Neural progenitor cell (in vitro differentiated cells): ENCODE measurements at regions not wholly inside any gene's neighbourhood (a gene's known extent, or its start where the extent isn't known, plus 50 kb on each side); places are given as distances from the start of the nearest gene placed in this dataset.
"Not testable (repeated sequence)": the region's sequence is repeated elsewhere in the genome, so short reads cannot be mapped to it uniquely, and the experiment has no call there.

ENCODE experiments used
- DNase-seq: peaks from one replicate; pipeline ENCODE4 v3.0.0-alpha.2; 2016; ENCODE audit warnings: low spot score
- H2AFZ ChIP-seq: fragments of 200-600 bp; sonication (generic); replicated peaks from 2 replicates; pipeline ENCODE4 v1.6.1; 2016; ENCODE audit warnings: antibody characterized with exemption
- H3F3A ChIP-seq: fragments of 200-600 bp; sonication (generic); 2 replicates; pipeline ENCODE4 v1.6.1; 2016; ENCODE audit warnings: antibody characterized with exemption, low read depth
- H3K27ac ChIP-seq: fragments of 200-600 bp; sonication (generic); 2 replicates; pipeline ENCODE4 v1.5.1; 2016; ENCODE audit warnings: mild to moderate bottlenecking
- H3K27me3 ChIP-seq: fragments of 200-600 bp; sonication (generic); 2 replicates; pipeline ENCODE4 v1.6.1; 2016; ENCODE audit warnings: mild to moderate bottlenecking, moderate library complexity
- H3K36me3 ChIP-seq: fragments of 200-600 bp; sonication (generic); 2 replicates; pipeline ENCODE4 v1.5.1; 2016
- H3K4me1 ChIP-seq: fragments of 200-600 bp; sonication (generic); 2 replicates; pipeline ENCODE4 v1.6.1; 2016; ENCODE audit warnings: mixed run types
- H3K4me2 ChIP-seq: fragments of 200-600 bp; sonication (generic); 2 replicates; pipeline ENCODE4 v1.6.1; 2016
- H3K4me3 ChIP-seq: fragments of 200-600 bp; sonication (generic); 2 replicates; pipeline ENCODE4 v1.5.1; 2016
- H3K79me2 ChIP-seq: fragments of 200-600 bp; sonication (generic); 2 replicates; pipeline ENCODE4 v1.6.1; 2016; ENCODE audit warnings: low read depth
- H3K9ac ChIP-seq: fragments of 200-600 bp; sonication (generic); 2 replicates; pipeline ENCODE4 v1.6.1; 2016
- H3K9me3 ChIP-seq: fragments of 200-600 bp; sonication (generic); 2 replicates; pipeline ENCODE4 v1.5.1; 2016; ENCODE audit warnings: low read depth
- H4K20me1 ChIP-seq: fragments of 200-600 bp; sonication (generic); 2 replicates; pipeline ENCODE4 v1.6.1; 2016; ENCODE audit warnings: low read depth
- H3K27ac Mint-ChIP-seq: 3 replicates; pipeline ENCODE4 v1.8.0; 2021; ENCODE audit warnings: mixed read lengths
- H3K27me3 Mint-ChIP-seq: 2 replicates; pipeline ENCODE4 v1.8.0; 2022; ENCODE audit warnings: low read depth, mild to moderate bottlenecking, inconsistent platforms, moderate library complexity, mixed read lengths; ENCODE audit not compliant: insufficient read depth
- H3K36me3 Mint-ChIP-seq: 3 replicates; pipeline ENCODE4 v1.8.0; 2021; ENCODE audit warnings: mixed read lengths
- H3K4me1 Mint-ChIP-seq: 3 replicates; pipeline ENCODE4 v1.8.0; 2021; ENCODE audit warnings: mixed read lengths
- H3K4me3 Mint-ChIP-seq: 3 replicates; pipeline ENCODE4 v1.8.0; 2021; ENCODE audit warnings: mild to moderate bottlenecking, moderate library complexity, mixed read lengths
- H3K9me3 Mint-ChIP-seq: 3 replicates; pipeline ENCODE4 v1.8.0; 2020; ENCODE audit warnings: mixed read lengths
- EZH2 ChIP-seq: fragments of 200-600 bp; sonication (generic); IDR thresholded peaks from 2 replicates; pipeline ENCODE4 v1.6.1; 2017; ENCODE audit warnings: antibody characterized with exemption, mild to moderate bottlenecking, moderate library complexity
- EZH2phosphoT487 ChIP-seq: fragments of 200-600 bp; sonication (generic); IDR thresholded peaks from 2 replicates; pipeline ENCODE4 v1.6.1; 2017; ENCODE audit warnings: antibody characterized with exemption
- TF ChIP-seq, protein P1 (sequence below): fragments of 200-600 bp; sonication (generic); IDR thresholded peaks from 2 replicates; pipeline ENCODE4 v1.5.1; 2017; ENCODE audit warnings: antibody characterized with exemption, mild to moderate bottlenecking

DNA sequence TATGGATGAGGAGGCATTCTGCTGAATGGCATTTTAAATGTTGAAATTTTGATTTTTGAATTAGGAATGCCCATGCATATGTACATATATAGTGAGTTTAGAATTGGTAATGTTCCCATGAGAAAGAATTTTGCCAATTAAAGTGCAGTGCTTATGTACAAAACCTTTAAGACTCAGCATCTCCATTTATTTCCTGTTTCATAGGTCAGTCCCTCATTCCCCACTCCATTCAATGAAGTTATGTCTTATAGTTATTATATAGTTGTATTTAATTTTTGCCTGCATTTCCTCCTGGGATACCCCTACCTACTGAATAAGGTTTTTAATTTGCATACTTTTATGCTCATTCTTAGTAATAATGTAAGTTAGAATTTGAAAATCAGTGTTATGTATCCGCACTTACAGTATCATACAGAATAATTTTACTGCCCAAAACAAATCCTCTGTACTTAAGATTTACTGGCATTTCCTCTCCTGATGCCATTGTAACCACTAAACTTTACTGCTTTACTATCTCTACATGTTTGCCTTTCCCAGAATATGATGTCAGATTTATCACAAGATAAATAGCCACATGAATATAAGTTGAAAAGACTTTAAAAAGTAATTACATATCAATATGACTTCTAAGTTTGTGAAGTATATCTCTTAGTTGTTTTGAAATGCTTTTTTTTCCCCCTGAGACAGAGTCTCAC is 389.1 kb upstream of the NDN start:
- H3K27me3 Mint-ChIP-seq, result no peaks in the 10 kb centered on the region
- Histone ChIP-seq H3K4me3 (no peak overlapping the region), H3K4me2 (no peak overlapping the region), H3K9ac (no peak overlapping the region), H3K9me3 (peaks cover 4% of the 10 kb centered on the region), H3K36me3 (no peaks in the 10 kb centered on the region), H2AFZ (no peak overlapping the region), H3K27me3 (no peaks in the 10 kb centered on the region), H4K20me1 (no peaks in the 10 kb centered on the region), H3F3A (no peaks in the 10 kb centered on the region), H3K79me2 (no peaks in the 10 kb centered on the region), H3K27ac (no peak overlapping the region), H3K4me1 (no peaks in the 10 kb centered on the region)
- H3K27ac Mint-ChIP-seq, result no peak overlapping the region
- H3K36me3 Mint-ChIP-seq, result peaks cover 2% of the 10 kb centered on the region
- no peak overlapping the region for H3K4me3 Mint-ChIP-seq
- DNase-seq, result no peak
- H3K4me1 Mint-ChIP-seq, result no peaks in the 10 kb centered on the region
- H3K9me3 Mint-ChIP-seq, result peaks cover 14% of the 10 kb centered on the region
- TF ChIP-seq, protein P1, sequence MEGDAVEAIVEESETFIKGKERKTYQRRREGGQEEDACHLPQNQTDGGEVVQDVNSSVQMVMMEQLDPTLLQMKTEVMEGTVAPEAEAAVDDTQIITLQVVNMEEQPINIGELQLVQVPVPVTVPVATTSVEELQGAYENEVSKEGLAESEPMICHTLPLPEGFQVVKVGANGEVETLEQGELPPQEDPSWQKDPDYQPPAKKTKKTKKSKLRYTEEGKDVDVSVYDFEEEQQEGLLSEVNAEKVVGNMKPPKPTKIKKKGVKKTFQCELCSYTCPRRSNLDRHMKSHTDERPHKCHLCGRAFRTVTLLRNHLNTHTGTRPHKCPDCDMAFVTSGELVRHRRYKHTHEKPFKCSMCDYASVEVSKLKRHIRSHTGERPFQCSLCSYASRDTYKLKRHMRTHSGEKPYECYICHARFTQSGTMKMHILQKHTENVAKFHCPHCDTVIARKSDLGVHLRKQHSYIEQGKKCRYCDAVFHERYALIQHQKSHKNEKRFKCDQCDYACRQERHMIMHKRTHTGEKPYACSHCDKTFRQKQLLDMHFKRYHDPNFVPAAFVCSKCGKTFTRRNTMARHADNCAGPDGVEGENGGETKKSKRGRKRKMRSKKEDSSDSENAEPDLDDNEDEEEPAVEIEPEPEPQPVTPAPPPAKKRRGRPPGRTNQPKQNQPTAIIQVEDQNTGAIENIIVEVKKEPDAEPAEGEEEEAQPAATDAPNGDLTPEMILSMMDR, result no peak
- TF ChIP-seq EZH2phosphoT487 (no peak), EZH2 (no peak)

DNA sequence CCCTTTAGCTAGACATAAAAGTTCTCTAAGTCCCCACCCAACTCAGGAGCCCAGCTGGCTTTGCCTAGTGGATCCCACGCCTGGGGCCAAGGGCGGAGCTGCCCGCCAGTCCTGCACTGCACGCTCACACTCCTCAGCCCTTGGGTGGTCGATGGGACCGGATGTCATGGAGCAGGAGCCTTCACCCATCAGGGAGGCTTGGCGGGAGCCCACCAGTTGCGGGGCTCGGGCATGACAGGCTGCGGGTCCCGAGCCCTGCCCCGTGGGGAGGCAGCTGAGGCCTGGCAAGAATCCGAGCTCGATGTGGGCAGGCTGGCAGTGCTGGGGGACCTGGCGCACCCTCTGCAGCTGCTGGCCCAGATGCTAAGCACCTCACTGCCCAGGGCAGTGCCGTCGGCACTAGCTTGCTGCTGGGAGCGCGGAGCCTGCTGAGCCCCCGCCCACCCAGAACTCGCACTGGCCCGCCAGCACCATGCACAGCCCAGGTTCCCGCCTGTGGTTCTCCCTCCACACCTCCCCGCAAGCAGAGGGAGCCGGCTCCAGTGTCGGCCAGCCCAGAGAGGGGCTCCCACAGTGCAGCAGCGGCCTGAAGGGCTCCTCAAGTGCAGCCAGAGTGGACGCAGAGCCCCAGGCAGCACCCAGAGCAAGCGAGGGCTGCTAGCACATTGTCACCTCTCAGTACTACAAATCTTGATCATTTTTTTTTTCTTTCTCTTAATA is 391.4 kb upstream of the NDN start:
- DNase-seq, result no peak
- H3K9me3 ChIP-seq, result peaks cover 4% of the 10 kb centered on the region
- Mint-ChIP-seq H3K27ac (no peak overlapping the region), H3K4me1 (no peaks in the 10 kb centered on the region), H3K36me3 (peaks cover 2% of the 10 kb centered on the region), H3K9me3 (peaks cover 14% of the 10 kb centered on the region), H3K4me3 (no peak overlapping the region), H3K27me3 (no peaks in the 10 kb centered on the region)
- no peak overlapping the region for H3K4me2 ChIP-seq
- H3K27me3 ChIP-seq, result no peaks in the 10 kb centered on the region
- H3K79me2 ChIP-seq, result no peaks in the 10 kb centered on the region
- no peak overlapping the region for H3K4me3 ChIP-seq
- no peaks in the 10 kb centered on the region for H3F3A ChIP-seq
- no peak overlapping the region for H3K27ac ChIP-seq
- no peaks in the 10 kb centered on the region for H4K20me1 ChIP-seq
- H3K36me3 ChIP-seq, result no peaks in the 10 kb centered on the region
- TF ChIP-seq EZH2phosphoT487, result no peak
- no peak for TF ChIP-seq EZH2
- TF ChIP-seq, protein P1, result no peak
- H3K4me1 ChIP-seq, result no peaks in the 10 kb centered on the region
- H3K9ac ChIP-seq, result no peak overlapping the region
- H2AFZ ChIP-seq, result no peak overlapping the region

DNA sequence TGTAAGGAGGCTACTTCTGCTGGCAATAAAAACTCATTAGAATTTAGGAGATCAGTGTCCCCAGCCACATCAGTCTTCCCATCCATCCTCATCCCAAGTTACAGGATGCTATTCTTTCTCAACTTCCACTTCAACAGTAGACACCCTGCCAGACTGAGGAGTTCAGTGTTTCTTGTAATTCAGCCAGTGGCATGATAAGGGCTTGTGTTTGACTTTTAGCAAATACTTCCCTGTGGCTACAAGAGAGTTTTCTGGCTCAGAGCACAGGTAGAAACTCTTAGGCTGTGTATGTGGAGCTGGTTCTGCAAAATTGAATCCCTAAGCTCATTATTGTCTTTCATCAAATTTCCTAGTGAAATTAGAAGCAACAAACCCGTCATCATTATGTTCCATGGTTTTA is 401.8 kb upstream of the NDN start:
- not testable (repeated sequence) for H3K79me2 ChIP-seq, H3K27ac Mint-ChIP-seq, H2AFZ ChIP-seq, H3K36me3 ChIP-seq, H3K4me3 Mint-ChIP-seq, H3K4me1 ChIP-seq, H3K9me3 ChIP-seq, H3K27me3 ChIP-seq, H3K9ac ChIP-seq, H3K4me2 ChIP-seq, H3K36me3 Mint-ChIP-seq, H3K4me3 ChIP-seq, H3F3A ChIP-seq, H3K4me1 Mint-ChIP-seq, H4K20me1 ChIP-seq, H3K27ac ChIP-seq, H3K27me3 Mint-ChIP-seq, DNase-seq
- peaks cover 38% of the 10 kb centered on the region for H3K9me3 Mint-ChIP-seq

DNA sequence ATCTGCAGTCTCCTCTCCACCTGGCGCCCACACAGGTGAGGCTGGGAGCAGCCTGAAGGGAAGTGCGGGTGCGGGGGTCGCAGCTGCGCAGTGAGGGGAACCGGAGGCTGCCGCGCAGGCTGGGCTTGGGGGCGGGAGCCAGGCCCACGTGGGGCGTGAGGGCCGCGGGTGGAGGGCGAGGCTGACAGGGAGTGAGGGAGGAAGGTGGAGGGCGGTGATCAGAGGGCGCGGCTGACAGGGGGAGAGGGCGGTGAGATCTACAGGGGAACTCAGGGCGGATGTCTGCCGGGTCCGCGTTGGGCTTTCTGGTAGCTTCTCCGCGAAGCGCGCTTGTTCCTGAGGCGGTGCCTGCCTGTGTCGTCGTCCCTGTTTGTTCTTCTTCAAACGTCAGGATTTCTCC is 414.4 kb upstream of the NDN start:
- not testable (repeated sequence) for H3K9ac ChIP-seq, H3K27me3 Mint-ChIP-seq, H3K79me2 ChIP-seq, H3K27ac ChIP-seq, H4K20me1 ChIP-seq, H3K27me3 ChIP-seq, H3K4me1 Mint-ChIP-seq, H2AFZ ChIP-seq, H3K9me3 Mint-ChIP-seq, H3K9me3 ChIP-seq, H3K4me3 ChIP-seq, H3K4me3 Mint-ChIP-seq, H3K4me1 ChIP-seq, H3F3A ChIP-seq, H3K36me3 ChIP-seq, H3K36me3 Mint-ChIP-seq, H3K27ac Mint-ChIP-seq
- peak overlapping the region; percentile 31 for H3K4me2 ChIP-seq
- DNase-seq, result peak; percentile 22

- not testable (repeated sequence) for H3K36me3 ChIP-seq, H4K20me1 ChIP-seq, H2AFZ ChIP-seq, H3K4me1 ChIP-seq, DNase-seq, H3K9me3 ChIP-seq, H3K4me3 ChIP-seq, H3K27ac Mint-ChIP-seq, H3K4me2 ChIP-seq, H3F3A ChIP-seq, H3K79me2 ChIP-seq, H3K4me1 Mint-ChIP-seq, H3K27me3 Mint-ChIP-seq, H3K4me3 Mint-ChIP-seq, H3K27me3 ChIP-seq, H3K27ac ChIP-seq, H3K9me3 Mint-ChIP-seq, H3K36me3 Mint-ChIP-seq, H3K9ac ChIP-seq
Observed at GRCh38 chr15:24107524-24107923, 420.4 kb upstream of the NDN start.

- H3K4me3 ChIP-seq, H3K36me3 ChIP-seq, H3K27ac ChIP-seq, H3K4me1 ChIP-seq, H3K4me2 ChIP-seq, H3K27me3 Mint-ChIP-seq, H3K27ac Mint-ChIP-seq, H3K4me1 Mint-ChIP-seq, H3K9ac ChIP-seq, H3K79me2 ChIP-seq, H3K9me3 Mint-ChIP-seq, H3K4me3 Mint-ChIP-seq, H4K20me1 ChIP-seq, H3K36me3 Mint-ChIP-seq, H3F3A ChIP-seq, H2AFZ ChIP-seq, DNase-seq, H3K9me3 ChIP-seq, H3K27me3 ChIP-seq: not testable (repeated sequence)
Observed at GRCh38 chr15:24107948-24108347, 420.8 kb upstream of the NDN start.
